GM18861 (cell line): ENCODE measurements at regions not wholly inside any gene's neighbourhood (a gene's known extent, or its start where the extent isn't known, plus 50 kb on each side); places are given as distances from the start of the nearest gene placed in this dataset.
"Not testable (repeated sequence)": the region's sequence is repeated elsewhere in the genome, so short reads cannot be mapped to it uniquely, and the experiment has no call there.

Source experiments
- ATAC-seq: cut with Tn5 transposase; IDR thresholded peaks from one replicate; pipeline ENCODE4 v1.9.1; 2021; ENCODE audit not compliant: unreplicated experiment

DNA sequence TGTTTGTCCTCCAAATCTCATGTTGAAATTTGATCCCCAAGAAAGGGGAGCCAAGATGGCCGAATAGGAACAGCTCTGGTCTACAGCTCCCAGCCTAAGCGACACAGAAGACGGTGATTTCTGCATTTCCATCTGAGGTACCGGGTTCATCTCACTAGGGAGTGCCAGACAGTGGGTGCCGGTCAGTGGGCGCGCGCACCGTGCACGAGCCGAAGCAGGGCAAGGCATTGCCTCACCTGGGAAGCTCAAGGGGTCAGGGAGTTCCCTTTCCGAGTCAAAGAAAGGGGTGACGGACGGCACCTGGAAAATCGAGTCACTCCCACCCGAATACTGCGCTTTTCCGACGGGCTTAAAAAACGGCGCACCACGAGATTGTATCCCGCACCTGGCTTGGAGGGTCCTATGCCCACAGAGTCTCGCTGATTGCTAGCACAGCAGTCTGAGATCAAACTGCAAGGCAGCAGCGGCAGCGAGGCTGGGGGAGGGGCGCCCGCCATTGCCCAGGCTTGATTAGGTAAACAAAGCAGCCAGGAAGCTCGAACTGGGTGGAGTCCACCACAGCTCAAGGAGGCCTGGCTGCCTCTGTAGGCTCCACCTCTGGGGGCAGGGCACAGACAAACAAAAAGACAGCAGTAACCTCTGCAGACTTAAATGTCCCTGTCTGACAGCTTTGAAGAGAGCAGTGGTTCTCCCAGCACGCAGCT lies 493.6 kb downstream of the KLF12 start:
- ATAC-seq = not testable (repeated sequence)

DNA sequence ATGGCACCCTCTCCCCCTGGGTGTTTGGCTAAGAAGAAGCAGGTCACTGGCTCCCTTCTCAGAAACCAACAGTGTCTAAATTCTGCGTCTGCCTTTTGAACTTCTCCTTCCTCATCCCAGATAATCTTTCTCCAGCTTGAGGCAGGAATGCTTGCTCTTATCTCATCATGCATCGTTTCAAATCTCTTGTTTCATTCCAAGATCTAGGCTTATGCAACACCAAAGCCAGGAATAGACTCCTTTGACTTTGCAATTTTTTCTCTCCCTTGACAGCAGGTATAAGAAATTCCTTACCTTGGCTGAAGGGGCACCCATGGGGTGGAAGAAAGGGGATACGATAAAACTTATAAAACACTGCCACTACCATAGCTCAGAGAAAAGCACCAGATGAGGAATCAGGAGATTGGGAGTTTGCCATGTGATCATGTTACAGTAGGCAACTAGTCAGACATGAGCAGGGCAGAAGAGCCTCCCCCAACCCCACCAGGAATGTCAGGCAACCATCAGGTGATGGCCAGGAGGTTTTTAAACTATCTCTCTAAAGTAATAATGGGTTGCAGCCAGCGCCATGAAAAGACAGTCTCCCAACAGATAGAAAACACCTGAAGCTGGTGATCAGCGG lies 498.9 kb downstream of the KLF12 start:
- ATAC-seq = no peak

DNA sequence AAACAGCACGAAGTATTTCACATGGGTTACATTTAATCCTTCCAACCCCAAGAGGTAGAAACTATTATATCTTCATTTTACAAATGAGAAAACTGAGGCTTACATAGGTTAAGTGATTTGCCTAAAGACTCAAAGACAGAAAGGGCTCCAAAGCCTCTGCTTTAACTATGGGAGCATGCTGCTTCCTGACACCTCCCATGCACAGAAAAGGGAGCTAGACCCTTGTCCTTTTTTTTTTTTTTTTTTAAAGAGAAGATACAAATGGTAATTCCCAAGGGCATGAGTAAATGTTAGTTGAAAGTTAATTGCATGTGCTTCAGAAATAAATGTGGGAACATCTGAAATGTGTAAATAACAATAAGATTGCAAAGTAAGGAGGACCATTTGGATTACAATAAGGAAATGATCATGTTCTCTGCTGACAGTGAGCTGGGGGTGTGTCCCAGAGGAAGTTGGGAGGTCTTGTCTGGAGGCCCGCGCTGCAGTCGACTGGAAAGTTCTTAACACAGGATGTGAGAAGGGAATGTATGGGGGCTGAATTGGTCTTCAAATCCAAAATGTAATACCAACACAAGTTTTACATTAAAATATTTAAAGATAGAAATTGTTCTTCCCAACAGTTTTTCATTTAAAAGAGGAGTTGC lies 500.3 kb downstream of the KLF12 start:
- no peak for ATAC-seq

DNA sequence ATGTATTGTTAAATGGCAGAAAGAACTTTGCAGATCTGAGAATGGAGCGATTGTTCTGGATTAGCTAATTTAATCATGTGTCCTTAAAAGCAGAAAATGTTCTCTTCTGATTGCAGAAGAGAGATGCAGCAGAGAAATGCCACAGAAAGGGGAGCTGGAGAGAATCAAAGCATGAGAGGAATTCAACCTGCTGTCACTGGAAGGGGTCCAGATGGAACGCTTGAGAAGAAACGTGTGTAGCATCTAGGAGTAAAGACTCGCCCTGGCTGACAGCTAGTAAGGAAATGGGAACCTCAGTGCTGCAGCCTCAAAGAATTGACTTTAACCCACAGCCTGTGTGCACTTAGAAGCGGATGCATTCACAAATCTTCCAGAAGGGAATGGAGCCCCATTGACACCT lies 502.8 kb downstream of the KLF12 start:
- no peak for ATAC-seq

DNA sequence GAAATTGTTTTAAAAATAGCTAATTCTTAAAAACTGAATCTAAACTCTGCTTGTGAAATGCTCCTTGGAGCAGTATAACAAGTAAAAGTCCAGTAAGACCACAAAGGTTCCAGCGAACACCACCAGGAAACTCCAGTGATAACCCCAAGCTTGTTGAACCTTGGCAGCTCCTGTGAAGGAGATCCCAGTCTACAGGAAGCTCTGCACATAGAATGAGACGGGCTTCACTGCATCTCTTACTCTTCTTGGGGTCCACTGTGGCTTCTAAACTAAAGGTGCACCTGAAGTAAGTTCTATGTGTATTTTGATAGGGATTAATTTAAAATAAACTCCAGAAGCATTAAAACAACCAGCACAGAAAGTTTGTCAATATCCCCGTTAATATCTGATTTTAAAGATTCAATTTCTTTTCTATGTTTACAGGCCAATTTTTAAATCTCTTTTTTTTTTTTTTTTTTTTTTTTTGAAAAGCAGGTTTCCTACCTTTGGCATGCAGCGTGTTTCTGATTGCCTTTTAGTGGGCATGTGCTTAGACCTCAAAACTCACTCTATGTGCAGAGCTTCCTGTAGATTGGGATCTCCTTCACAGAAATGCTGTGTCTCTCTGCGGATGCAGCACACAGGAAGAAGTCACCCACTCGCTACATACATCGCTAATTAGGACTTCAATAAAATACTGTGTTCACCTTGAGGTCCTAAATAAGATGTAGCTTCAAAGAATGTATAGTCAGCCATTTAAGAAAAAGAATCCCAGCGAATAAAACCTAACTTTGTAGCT lies 508.5 kb downstream of the KLF12 start:
- ATAC-seq = no peak

DNA sequence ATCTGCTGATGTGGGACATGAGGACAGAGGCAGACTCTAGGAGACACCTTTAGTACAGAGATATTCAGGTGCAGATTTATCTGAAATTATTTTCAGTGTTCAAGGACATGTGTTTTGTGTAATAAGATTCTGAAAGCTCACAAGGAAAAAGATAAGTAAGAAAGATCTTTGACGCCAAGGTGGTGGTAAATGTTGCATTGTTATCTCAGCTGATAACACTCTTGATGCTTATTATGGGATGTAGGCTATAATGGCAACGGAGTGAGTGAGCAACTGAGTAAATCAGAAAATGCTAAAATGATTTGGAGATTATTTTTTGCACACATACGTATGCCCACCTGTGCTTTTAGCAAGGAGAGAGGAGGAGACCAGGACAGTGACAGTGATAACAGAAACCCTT lies 510.9 kb downstream of the KLF12 start:
- no peak for ATAC-seq

DNA sequence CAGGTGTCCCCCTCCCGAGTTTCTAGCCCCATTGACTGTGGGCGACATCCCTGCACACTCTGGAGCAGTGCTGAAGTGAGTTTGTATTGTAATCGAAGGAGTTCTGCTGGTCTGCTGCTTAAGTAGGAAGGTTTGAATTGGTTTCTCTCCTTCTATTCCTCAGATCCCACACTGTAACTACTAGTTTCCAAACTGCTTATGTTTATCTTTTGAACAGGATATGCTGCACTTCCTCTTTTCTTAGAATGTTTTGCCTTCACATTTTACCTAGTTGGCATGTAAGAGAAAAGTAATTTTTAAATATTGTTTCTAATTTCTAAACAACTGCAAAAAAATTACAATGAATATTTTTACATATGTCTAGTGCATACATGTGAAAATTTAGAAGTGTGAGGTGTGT lies 511.8 kb downstream of the KLF12 start:
- ATAC-seq = no peak

DNA sequence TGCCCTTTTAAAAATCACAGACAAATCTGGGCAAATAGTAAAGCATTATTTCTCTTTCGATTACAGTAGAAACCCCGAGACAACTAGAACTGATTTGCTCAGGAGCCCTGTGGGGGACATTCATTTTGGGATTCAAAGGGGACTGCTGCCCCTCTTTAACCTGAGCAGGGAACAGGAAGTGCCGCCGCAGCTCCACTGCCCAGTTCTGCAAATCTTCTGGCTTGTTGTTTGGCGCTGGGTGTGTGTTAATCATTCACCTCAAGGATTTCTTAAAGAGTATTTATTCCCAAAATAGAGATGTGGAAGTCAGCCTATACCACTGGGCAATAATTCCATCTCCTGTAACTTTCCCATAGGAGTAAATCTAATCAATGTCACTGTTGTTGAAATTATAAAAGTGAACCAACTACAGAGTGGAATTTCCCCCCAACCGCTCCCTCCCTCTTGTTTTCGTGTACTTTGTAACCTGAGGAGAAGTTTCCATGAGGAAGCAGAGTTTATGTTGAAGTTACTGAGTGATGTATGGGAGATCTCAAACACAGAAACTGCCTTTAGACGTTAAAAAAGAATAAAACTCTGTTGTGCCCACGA lies 515.8 kb downstream of the KLF12 start:
- ATAC-seq = no peak

DNA sequence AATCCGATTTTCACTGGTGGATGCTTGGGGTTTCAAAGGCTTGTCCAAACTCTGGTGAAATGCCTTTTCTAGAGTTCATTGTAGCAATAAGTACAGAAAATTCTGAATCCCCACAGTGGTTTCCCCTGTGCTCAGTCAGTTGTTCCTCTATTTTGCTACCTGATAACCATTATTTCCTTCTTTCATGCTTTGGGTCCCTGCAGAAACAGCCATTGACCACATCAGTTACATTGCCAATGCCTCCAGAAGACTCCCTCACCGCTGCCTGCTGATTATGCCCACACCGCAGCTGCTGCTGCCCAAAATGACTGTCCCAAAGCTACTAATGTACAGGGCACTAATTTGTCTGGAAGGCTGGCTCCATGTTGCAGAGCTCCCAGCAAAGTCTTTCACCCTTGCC lies 517.3 kb downstream of the KLF12 start:
- no peak for ATAC-seq

DNA sequence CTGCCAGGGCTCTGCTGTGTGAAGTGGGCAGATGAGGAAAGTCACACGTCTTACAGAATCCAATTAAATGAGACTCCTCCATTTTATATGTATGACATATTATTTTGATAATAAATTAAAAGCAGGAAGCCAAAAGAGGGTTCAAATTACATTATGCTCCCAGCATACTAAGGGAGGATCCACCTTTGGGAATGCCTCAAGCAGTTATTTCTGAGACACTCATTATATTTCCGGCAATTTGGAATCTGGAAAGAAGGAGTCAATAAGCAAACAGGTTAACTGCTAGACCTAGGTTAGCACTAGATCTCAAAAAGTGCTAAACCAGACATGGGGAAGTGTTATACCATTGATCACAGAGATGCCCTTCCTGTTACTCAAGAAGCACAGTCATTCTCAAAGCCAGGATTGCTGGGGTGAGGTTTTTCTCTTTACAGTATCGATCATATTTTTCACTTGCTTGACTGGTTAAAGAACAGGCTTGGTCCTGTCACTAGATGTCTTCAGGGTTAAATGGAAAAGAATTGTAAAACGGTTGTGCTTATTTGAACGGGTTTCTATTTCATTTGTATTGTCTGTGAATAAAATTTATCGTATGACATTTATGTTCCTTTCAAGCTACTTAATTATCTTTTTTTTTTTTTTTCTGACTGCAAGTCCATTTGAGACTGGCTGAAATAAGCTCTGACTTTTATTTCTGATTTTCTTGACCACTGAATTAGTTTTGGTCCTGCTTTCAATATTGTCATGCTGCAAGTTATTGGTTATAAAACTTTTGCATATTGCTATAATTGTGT lies 523.2 kb downstream of the KLF12 start:
- no peak for ATAC-seq

DNA sequence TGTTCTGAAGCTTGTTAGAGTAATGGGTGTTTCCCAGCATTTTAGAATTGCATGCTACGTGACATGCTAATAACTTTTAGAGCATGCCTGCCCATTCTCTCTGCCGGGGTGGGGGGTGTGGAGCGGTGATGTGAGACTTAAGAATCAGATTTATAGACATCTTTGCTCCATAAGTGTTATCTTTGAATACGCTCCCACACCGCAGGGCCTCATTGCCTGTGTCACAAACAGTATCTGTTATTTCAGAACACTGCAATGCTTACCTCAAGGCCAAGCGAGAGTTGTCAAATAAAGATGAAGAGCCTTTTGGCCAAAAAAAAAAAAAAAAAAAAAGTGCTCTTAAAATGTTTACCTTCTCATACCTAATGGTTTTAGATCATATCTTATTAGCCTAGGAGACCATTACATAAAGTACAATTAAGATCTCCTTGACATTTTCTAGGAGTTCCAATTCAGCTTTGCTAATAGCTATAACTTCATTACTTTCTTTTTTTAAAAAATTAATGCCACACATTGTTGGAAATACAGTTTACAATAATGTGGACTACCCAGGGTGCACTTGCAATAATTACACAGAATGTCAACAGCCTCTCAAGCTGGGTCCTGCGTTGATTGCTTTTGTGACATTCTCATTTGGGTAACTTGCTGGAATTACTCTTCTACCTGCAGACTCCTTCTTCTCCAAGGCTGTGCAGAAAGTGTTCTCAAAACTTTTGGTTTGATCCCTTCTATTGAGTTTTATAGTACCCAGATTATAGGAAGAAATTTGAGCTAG lies 525.3 kb downstream of the KLF12 start:
- no peak for ATAC-seq

DNA sequence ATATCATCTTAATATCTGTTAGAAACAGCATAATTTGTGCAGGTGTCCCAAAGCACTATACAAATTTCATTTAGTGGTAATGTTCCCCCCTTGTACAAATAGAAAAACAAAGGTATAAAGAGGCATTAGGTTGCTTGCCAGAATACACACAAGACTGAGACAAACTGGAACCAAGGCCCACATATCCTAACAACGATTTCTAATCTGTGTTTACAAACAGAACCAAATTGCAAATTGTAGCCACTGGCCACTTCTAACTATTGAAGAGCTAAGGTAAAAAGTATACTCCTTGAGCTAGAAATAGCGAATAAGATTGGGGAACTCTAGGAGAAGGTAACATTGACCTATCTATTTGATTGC lies 526.1 kb downstream of the KLF12 start:
- ATAC-seq = no peak

DNA sequence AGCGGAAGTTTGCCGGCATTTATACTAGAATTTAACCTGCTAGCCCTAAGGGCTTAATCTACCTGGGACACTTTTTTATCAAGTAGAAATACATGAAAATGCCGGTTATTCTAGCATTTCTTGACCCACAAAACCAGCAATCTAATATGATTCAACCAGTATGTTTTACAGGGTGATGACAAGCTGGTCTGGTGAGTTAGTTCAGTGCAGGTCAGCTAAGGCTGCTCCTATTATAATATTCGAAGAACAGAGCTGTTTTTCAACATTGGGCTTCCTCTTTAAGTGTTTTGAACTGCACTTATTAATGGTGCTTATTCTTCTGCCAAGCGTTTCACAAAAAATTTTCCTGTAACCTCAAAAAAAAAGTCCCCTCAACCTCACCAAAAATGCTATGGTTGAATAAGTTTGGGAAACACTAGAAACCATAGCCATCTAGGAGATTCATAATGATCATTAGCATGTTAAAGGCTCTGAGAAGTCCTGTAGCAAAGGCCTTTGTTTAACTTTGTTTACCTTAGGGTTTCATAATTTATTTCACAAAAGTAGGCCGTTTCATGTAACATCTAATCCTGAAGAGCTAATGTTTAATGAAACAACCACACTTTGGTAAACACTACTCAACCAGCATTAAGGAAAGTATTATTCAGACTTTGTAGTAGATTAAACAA lies 526.6 kb downstream of the KLF12 start:
- ATAC-seq = no peak

DNA sequence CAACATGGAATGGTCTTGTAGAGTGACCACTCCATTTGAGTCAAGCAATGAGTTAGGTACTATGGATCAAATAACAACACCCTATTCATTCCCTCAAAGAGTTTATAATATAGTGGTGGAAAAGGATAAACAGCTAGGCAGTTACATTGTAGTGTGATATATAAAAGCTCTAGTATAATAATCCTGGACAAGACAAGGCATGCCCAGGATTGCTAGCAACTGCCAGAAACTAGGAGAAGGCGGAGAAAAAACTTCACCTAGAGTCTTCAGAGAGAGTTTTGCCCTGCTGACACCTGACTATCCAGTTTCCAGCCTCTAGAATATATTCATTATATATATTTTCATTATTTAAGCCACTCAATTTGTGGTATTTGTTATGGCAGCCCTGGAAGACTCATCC lies 530.6 kb downstream of the KLF12 start:
- no peak for ATAC-seq

DNA sequence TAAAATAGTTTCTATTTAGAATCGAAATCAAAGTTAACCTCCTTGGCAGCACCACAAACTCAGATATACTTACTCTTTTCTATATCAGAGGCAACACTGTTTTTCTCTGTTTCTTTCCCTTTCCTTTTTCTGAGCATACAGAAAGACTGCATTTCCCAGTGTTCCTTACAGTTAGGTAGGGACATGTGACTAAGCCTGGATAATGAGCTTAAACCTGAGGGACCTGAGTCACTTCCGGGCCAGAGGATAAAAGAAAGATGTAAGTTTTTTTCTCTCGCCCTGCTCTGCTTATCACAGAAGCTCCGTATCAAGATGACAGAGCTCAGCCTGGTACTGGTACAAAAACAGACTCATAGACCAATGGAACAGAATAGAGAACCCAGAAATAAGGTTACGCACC lies 531.9 kb downstream of the KLF12 start:
- ATAC-seq = no peak

DNA sequence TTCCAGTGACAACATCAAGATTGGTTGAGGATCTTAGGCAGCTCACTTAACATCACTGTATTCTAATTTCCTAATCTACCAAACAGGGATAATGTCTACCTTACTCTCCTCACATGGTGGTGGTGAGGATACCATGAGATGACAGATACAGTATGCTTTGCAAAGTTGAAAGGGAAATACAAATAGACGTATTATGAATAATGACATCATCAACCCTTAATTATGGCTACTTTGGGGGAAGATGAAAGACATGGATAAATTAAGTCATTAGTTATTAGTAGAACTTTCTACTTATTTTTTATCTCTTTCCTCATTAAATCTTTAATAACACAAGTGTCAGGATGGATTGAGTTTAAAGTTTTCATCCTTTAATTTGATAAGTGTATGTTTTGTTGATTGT lies 532.5 kb downstream of the KLF12 start:
- no peak for ATAC-seq

DNA sequence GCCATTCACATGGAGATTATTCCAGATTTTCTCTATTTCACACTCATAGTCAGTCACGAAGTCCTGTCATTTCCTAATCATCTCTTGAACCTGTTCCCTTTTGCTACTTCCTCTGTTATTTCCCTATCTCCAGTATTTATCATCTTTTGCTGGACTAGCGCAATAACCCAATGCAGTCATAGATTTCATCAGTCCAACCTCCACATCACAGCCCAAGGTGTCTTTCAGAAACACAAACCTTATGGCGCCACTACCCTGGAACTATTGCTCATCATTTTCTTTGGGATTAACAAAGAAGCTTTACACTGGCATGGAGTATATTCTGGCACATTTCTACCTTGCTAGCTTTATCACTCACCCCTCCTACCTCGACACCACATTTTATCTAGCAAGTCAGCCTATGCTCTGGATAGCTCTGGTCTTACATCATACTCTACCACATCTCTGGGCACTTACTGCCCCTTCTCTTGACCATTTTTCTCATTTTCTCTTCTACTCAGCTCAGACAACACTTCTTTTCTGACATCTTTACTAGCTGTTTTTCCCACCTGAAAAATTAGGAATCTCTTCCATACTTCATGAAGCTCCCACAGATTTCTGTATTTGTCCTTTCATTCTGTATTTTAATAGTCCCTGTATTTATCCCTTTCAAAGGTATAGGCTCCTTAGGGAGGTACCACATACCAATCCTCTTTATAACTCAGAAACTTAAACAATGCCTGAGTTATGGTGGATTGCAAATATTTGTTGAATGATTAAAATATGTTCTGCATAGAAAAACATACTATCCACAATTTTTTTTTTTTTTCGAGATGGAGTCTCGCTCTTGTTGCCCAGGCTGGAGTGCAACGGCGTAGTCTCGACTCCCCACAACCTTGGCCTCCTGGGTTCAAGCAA lies 534.7 kb downstream of the KLF12 start:
- no peak for ATAC-seq

DNA sequence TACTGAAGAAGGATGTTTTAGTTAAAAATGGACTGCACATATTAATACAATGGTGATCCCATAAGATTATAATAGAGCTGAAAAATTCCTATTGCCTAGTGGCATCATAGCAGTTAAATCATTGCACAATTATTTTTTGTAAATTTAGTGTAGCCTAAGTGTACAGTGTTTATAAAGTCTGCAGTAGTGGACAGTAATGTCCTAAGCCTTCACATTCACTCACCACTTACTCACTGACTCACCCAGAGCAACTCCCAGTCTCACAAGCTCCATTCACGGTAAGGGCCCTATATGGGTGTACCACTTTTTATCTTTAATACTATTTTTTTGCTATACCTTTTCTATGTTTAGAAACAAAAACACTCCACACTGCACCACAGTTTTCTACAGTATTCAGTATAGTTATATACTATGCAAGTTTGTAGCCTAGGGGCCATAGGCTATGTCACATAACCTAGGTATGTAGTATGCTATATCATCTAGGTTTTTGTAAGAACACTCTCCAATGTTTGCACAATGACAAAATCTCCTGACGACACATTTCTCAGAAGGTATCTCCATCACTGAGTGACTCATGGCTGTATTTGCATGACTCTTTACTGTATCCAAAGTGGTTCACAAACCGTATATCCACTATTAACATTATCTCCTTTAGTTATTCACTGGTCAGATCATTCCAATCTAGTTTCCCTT lies 536.0 kb downstream of the KLF12 start:
- no peak for ATAC-seq
